ENCODE measurements at regions not wholly inside any gene's neighbourhood (a gene's known extent, or its start where the extent isn't known, plus 50 kb on each side); places are given as distances from the start of the nearest gene placed in this dataset.

DNA sequence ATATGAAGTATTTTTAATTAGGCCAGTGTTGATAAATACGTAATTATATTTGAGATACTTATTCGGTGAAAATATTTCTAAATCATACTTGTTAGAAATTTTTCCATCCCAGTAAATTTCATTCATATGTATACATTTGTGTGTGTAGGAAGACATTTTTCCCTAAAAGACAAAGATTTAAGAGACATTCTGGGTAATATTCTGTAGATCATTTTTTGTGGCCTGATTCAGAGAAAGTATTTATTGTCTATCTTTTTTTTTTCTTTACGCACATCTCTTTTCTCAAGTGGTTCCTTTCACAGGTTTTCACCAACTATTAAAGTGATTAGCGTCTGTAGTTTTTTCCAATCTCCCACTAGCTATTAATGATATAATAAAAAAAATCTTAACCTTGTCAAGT is 224.1 kb downstream of the MEF2C start:
- H3K27ac ChIP-seq (ENCODE audit: low read length) = peak overlapping the region; percentile 98
- H3K4me2 ChIP-seq (ENCODE audit: low read depth, low read length) = peak overlapping the region; percentile 93
- no peaks in the 10 kb centered on the region for H3K9me3 ChIP-seq (replicated peaks; ENCODE audit: insufficient read depth, low read length)
- H2AFZ ChIP-seq (ENCODE audit: low read length) = peak overlapping the region; percentile 60
- TF ChIP-seq EZH2 (optimal IDR thresholded peaks at IDR 0.05; ENCODE audit: low read depth, low read length) (no peak), EZH2phosphoT487 (IDR thresholded peaks at IDR 0.05; ENCODE audit: low read length) (no peak)
- TF ChIP-seq, protein P1, sequence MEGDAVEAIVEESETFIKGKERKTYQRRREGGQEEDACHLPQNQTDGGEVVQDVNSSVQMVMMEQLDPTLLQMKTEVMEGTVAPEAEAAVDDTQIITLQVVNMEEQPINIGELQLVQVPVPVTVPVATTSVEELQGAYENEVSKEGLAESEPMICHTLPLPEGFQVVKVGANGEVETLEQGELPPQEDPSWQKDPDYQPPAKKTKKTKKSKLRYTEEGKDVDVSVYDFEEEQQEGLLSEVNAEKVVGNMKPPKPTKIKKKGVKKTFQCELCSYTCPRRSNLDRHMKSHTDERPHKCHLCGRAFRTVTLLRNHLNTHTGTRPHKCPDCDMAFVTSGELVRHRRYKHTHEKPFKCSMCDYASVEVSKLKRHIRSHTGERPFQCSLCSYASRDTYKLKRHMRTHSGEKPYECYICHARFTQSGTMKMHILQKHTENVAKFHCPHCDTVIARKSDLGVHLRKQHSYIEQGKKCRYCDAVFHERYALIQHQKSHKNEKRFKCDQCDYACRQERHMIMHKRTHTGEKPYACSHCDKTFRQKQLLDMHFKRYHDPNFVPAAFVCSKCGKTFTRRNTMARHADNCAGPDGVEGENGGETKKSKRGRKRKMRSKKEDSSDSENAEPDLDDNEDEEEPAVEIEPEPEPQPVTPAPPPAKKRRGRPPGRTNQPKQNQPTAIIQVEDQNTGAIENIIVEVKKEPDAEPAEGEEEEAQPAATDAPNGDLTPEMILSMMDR (IDR thresholded peaks at IDR 0.05; ENCODE audit: low read length) = no peak
- H3K4me1 ChIP-seq (ENCODE audit: low read length) = peaks cover 19% of the 10 kb centered on the region
- H3F3A ChIP-seq (ENCODE audit: insufficient read depth, low read length) = peaks cover 36% of the 10 kb centered on the region
- no peaks in the 10 kb centered on the region for H3K79me2 ChIP-seq (ENCODE audit: low read length)
- peak overlapping the region; percentile 86 for H3K9ac ChIP-seq (ENCODE audit: low read length)
- H3K27me3 ChIP-seq (replicated peaks; ENCODE audit: insufficient read depth, low read length) = no peaks in the 10 kb centered on the region
- no peak for DNase-seq
- peak overlapping the region; percentile 80 for H3K4me3 ChIP-seq (ENCODE audit: low read length)
- H3K9me2 ChIP-seq (replicated peaks; ENCODE audit: insufficient read depth, low read length) = no peaks in the 10 kb centered on the region
- no peaks in the 10 kb centered on the region for H3K36me3 ChIP-seq (replicated peaks; ENCODE audit: insufficient read depth, low read length)
- H4K20me1 ChIP-seq (ENCODE audit: insufficient read depth, low read length) = no peaks in the 10 kb centered on the region

DNA sequence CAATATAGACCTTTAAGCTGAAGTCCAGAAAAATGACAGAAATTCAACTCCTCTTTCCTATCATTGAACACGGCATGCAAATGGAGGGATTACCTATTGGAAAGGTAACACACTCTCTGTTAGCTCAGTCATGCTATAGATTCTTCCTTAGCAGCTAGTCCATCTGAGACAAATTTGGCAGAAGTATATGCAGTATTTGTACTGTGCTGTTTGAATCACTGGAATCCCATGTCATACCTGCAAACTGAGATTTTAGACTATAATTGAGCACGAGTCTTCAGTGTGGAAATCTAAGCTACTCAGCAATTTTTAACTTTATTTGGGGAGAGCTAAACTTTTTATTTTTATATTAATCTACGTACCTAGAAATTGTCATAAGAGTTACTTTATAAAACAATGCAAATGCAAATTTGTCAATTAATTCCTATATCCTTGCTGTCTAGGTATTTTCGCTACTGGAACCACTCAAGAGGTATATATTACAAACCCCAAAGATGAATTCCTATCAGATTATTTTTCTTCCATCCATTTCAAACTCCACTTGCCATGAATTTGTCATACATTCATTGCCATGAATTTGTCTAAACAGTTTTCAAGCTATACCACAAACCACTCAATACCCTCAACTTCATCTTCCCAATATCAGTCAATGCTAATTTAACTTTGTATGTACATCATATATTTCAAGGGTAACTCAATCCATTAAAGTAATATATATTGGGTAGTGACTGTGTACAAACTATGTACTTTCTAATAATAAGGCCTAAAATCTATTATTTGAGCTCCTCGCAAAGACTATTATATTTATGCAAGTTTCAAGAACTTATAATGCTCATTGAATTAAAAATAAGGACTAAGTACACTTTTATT is 224.8 kb downstream of the MEF2C start:
- no peak overlapping the region for H3K4me3 ChIP-seq (ENCODE audit: low read length)
- H3K79me2 ChIP-seq (ENCODE audit: low read length) = no peaks in the 10 kb centered on the region
- H3K9ac ChIP-seq (ENCODE audit: low read length) = no peak overlapping the region
- no peaks in the 10 kb centered on the region for H3K9me2 ChIP-seq (replicated peaks; ENCODE audit: insufficient read depth, low read length)
- H4K20me1 ChIP-seq (ENCODE audit: insufficient read depth, low read length) = no peaks in the 10 kb centered on the region
- H3K4me1 ChIP-seq (ENCODE audit: low read length) = peaks cover 26% of the 10 kb centered on the region
- no peaks in the 10 kb centered on the region for H3K36me3 ChIP-seq (replicated peaks; ENCODE audit: insufficient read depth, low read length)
- H3K27ac ChIP-seq (ENCODE audit: low read length) = peak overlapping the region; percentile 98; the same call in 1 of the 2 replicates
- H3F3A ChIP-seq (ENCODE audit: insufficient read depth, low read length) = peaks cover 36% of the 10 kb centered on the region
- DNase-seq = no peak
- H2AFZ ChIP-seq (ENCODE audit: low read length) = no peak overlapping the region
- no peak for TF ChIP-seq EZH2 (optimal IDR thresholded peaks at IDR 0.05; ENCODE audit: low read depth, low read length)
- no peak for TF ChIP-seq EZH2phosphoT487 (IDR thresholded peaks at IDR 0.05; ENCODE audit: low read length)
- TF ChIP-seq, protein P1 (IDR thresholded peaks at IDR 0.05; ENCODE audit: low read length) = no peak
- H3K9me3 ChIP-seq (replicated peaks; ENCODE audit: insufficient read depth, low read length) = no peaks in the 10 kb centered on the region
- no peaks in the 10 kb centered on the region for H3K27me3 ChIP-seq (replicated peaks; ENCODE audit: insufficient read depth, low read length)
- H3K4me2 ChIP-seq (ENCODE audit: low read depth, low read length) = peak overlapping the region; percentile 93

DNA sequence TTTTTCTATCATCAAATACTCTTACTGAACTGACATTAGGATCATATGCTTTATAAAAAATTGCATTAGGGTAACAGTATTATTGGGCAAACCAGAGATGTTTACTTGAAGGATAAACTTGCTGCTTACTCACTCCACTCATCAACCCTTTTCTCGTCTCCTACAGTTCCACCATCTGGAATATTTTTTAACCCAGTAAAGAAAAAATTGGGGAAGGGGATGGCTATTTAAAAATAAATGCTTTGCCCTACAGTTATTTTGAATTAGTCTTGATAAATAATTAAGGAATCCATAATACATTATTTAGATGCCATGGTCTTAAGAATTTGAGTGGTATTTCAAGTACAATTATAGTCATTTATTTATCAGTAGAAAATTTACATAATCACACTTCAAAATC is 225.8 kb downstream of the MEF2C start:
- Histone ChIP-seq H3F3A (ENCODE audit: insufficient read depth, low read length) (peaks cover 34% of the 10 kb centered on the region), H3K4me2 (ENCODE audit: low read depth, low read length) (no peak overlapping the region), H3K9me2 (replicated peaks; ENCODE audit: insufficient read depth, low read length) (no peaks in the 10 kb centered on the region), H3K9ac (ENCODE audit: low read length) (no peak overlapping the region), H3K79me2 (ENCODE audit: low read length) (no peaks in the 10 kb centered on the region), H4K20me1 (ENCODE audit: insufficient read depth, low read length) (no peaks in the 10 kb centered on the region), H3K4me3 (ENCODE audit: low read length) (no peak overlapping the region), H3K4me1 (ENCODE audit: low read length) (peaks cover 22% of the 10 kb centered on the region), H3K9me3 (replicated peaks; ENCODE audit: insufficient read depth, low read length) (no peaks in the 10 kb centered on the region), H3K36me3 (replicated peaks; ENCODE audit: insufficient read depth, low read length) (no peaks in the 10 kb centered on the region), H3K27ac (ENCODE audit: low read length) (no peak overlapping the region), H2AFZ (ENCODE audit: low read length) (no peak overlapping the region), H3K27me3 (replicated peaks; ENCODE audit: insufficient read depth, low read length) (no peaks in the 10 kb centered on the region)
- no peak for DNase-seq
- TF ChIP-seq, protein P1 (IDR thresholded peaks at IDR 0.05; ENCODE audit: low read length) = no peak
- no peak for TF ChIP-seq EZH2 (optimal IDR thresholded peaks at IDR 0.05; ENCODE audit: low read depth, low read length)
- no peak for TF ChIP-seq EZH2phosphoT487 (IDR thresholded peaks at IDR 0.05; ENCODE audit: low read length)

Measured in MM.1S (cell line).